GM23338 (cell line): ENCODE measurements at regions not wholly inside any gene's neighbourhood (a gene's known extent, or its start where the extent isn't known, plus 50 kb on each side); places are given as distances from the start of the nearest gene placed in this dataset.

Experiments
- ATAC-seq: fragments of 200-7000 bp; cut with Tn5 transposase; 3 replicates; pipeline ENCODE4 v1.9.1; 2020
- DNase-seq: peaks from one replicate; pipeline ENCODE4 v3.0.0-alpha.2; 2015; ENCODE audit warnings: low spot score
- H2AFZ ChIP-seq: fragments of 200-600 bp; sonication (generic); 2 replicates; pipeline ENCODE4 v1.8.0; 2016; ENCODE audit warnings: antibody characterized with exemption, mild to moderate bottlenecking, moderate library complexity
- H3F3A ChIP-seq: fragments of 200-600 bp; sonication (generic); replicated peaks from 2 replicates; pipeline ENCODE4 v1.8.0; 2017; ENCODE audit warnings: antibody characterized with exemption, mixed run types, low read depth
- H3K27ac ChIP-seq: fragments of 200-600 bp; sonication (generic); 2 replicates; pipeline ENCODE4 v1.6.1; 2016; ENCODE audit warnings: low read depth
- H3K27me3 ChIP-seq: fragments of 200-600 bp; sonication (generic); 2 replicates; pipeline ENCODE4 v1.8.0; 2016; ENCODE audit warnings: mild to moderate bottlenecking, mixed run types, moderate library complexity; ENCODE audit not compliant: insufficient read depth
- H3K36me3 ChIP-seq: fragments of 200-600 bp; sonication (generic); 2 replicates; pipeline ENCODE4 v1.8.0; 2016; ENCODE audit warnings: mild to moderate bottlenecking; ENCODE audit not compliant: insufficient read depth
- H3K4me1 ChIP-seq: fragments of 200-600 bp; sonication (generic); 2 replicates; pipeline ENCODE4 v1.8.0; 2016; ENCODE audit warnings: mild to moderate bottlenecking, moderate library complexity; ENCODE audit not compliant: insufficient read depth
- H3K4me2 ChIP-seq: fragments of 200-600 bp; sonication (generic); 2 replicates; pipeline ENCODE4 v1.7.1; 2017; ENCODE audit warnings: mixed run types
- H3K4me3 ChIP-seq: fragments of 200-600 bp; sonication (generic); 2 replicates; pipeline ENCODE4 v1.6.1; 2016; ENCODE audit warnings: mixed run types
- H3K79me2 ChIP-seq: fragments of 200-600 bp; sonication (generic); replicated peaks from 2 replicates; pipeline ENCODE4 v1.8.0; 2017; ENCODE audit warnings: mild to moderate bottlenecking; ENCODE audit not compliant: insufficient read depth
- H3K9me2 ChIP-seq: fragments of 200-600 bp; sonication (generic); 2 replicates; pipeline ENCODE4 v1.8.0; 2017; ENCODE audit not compliant: insufficient read depth
- H4K20me1 ChIP-seq: fragments of 200-600 bp; sonication (generic); replicated peaks from 2 replicates; pipeline ENCODE4 v1.8.0; 2017; ENCODE audit warnings: mild to moderate bottlenecking; ENCODE audit not compliant: insufficient read depth
- H3K27ac Mint-ChIP-seq: 2 replicates; pipeline ENCODE4 v1.8.0; 2020; ENCODE audit warnings: inconsistent platforms, mild to moderate bottlenecking, moderate library complexity, mixed read lengths
- H3K27me3 Mint-ChIP-seq: 3 replicates; pipeline ENCODE4 v1.8.0; 2022; ENCODE audit warnings: low read depth, mild to moderate bottlenecking, moderate library complexity, mixed read lengths, inconsistent platforms; ENCODE audit not compliant: insufficient read depth, poor library complexity
- H3K36me3 Mint-ChIP-seq: 3 replicates; pipeline ENCODE4 v1.8.0; 2021; ENCODE audit warnings: low read depth, mild to moderate bottlenecking, inconsistent platforms, moderate library complexity, mixed read lengths
- H3K4me1 Mint-ChIP-seq: 3 replicates; pipeline ENCODE4 v1.8.0; 2020; ENCODE audit warnings: mild to moderate bottlenecking, inconsistent platforms, mixed read lengths
- H3K4me3 Mint-ChIP-seq: 3 replicates; pipeline ENCODE4 v1.8.0; 2021; ENCODE audit warnings: moderate library complexity, mild to moderate bottlenecking, inconsistent platforms, mixed read lengths
- H3K9me3 Mint-ChIP-seq: 3 replicates; pipeline ENCODE4 v1.8.0; 2020; ENCODE audit warnings: moderate library complexity, mild to moderate bottlenecking, inconsistent platforms, mixed read lengths
- CREB1 ChIP-seq: fragments of 250-450 bp; sonication (Bioruptor Pico); IDR thresholded peaks from 2 replicates; pipeline ENCODE4 v1.5.0; 2020; ENCODE audit warnings: low read depth, mild to moderate bottlenecking, moderate library complexity
- EZH2 ChIP-seq: fragments of 200-600 bp; sonication (generic); IDR thresholded peaks from one replicate; pipeline ENCODE4 v1.8.0; 2017; ENCODE audit warnings: antibody characterized with exemption, mild to moderate bottlenecking, low read depth; ENCODE audit not compliant: unreplicated experiment
- EZH2phosphoT487 ChIP-seq: fragments of 200-600 bp; sonication (generic); IDR thresholded peaks from one replicate; pipeline ENCODE4 v1.8.1; 2018; ENCODE audit warnings: antibody characterized with exemption; ENCODE audit not compliant: unreplicated experiment
- STAT1 ChIP-seq: IDR thresholded peaks from one replicate; pipeline ENCODE4 v1.6.1; 2016; ENCODE audit warnings: antibody characterized with exemption; ENCODE audit not compliant: unreplicated experiment
- TF ChIP-seq, protein P1 (sequence below): fragments of 250-450 bp; sonication (Bioruptor Pico); IDR thresholded peaks from 2 replicates; pipeline ENCODE4 v1.5.0; 2020; ENCODE audit warnings: mild to moderate bottlenecking, moderate library complexity
- TF ChIP-seq, protein P2 (sequence below), 2 experiments: fragments of 200-600 bp in 1 of 2; sonication (generic) in 1 of 2; conservative IDR thresholded peaks; 2 replicates each; pipeline versions ENCODE4 v1.5.1 to v1.6.1; 2016 to 2017; ENCODE audit warnings: antibody characterized with exemption in 2 of 2, low read depth in 2 of 2, mild to moderate bottlenecking in 2 of 2, moderate library complexity in 1 of 2
- TF ChIP-seq, protein P3 (sequence below): IDR thresholded peaks from 2 replicates; pipeline ENCODE4 v1.6.1; 2016; ENCODE audit warnings: antibody characterized with exemption

DNA sequence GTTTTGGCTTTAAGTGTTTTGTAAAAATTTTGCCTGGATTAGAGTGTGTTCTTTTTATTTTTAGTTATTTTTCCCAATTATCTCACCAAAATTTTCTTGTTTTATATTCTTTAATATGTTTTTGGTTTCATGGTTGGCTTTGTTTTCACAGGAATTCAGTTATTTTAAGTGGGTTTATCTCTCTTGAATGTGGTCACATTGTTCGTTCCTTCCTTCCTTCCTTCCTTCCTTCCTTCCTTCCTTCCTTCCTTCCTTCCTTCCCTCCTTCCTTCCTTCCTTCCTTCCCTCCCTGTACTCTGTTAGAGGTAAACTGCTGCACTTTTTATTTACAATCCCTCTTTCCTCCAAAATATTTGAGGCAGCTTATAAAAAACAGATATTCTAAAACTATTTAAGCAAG is 672.9 kb upstream of the CITED2 start:
- Mint-ChIP-seq H3K36me3 (no peaks in the 10 kb centered on the region), H3K9me3 (no peaks in the 10 kb centered on the region), H3K27ac (peak overlapping the region; percentile 74; the same call in 1 of the 2 replicates), H3K27me3 (no peaks in the 10 kb centered on the region), H3K4me1 (peaks cover 31% of the 10 kb centered on the region), H3K4me3 (no peak overlapping the region)
- Histone ChIP-seq H3K4me2 (no peak overlapping the region), H2AFZ (no peak overlapping the region), H3K9me2 (no peaks in the 10 kb centered on the region), H3K4me3 (no peak overlapping the region), H3K79me2 (no peaks in the 10 kb centered on the region), H4K20me1 (no peaks in the 10 kb centered on the region), H3K27ac (no peak overlapping the region), H3K4me1 (peaks cover 28% of the 10 kb centered on the region), H3F3A (no peaks in the 10 kb centered on the region), H3K27me3 (no peaks in the 10 kb centered on the region), H3K36me3 (no peaks in the 10 kb centered on the region)
- ATAC-seq (no peak), DNase-seq (no peak)
- TF ChIP-seq EZH2phosphoT487 (no peak), EZH2 (no peak), STAT1 (no peak), CREB1 (CRISPR knock-in tag) (no peak)
- TF ChIP-seq, protein P1, sequence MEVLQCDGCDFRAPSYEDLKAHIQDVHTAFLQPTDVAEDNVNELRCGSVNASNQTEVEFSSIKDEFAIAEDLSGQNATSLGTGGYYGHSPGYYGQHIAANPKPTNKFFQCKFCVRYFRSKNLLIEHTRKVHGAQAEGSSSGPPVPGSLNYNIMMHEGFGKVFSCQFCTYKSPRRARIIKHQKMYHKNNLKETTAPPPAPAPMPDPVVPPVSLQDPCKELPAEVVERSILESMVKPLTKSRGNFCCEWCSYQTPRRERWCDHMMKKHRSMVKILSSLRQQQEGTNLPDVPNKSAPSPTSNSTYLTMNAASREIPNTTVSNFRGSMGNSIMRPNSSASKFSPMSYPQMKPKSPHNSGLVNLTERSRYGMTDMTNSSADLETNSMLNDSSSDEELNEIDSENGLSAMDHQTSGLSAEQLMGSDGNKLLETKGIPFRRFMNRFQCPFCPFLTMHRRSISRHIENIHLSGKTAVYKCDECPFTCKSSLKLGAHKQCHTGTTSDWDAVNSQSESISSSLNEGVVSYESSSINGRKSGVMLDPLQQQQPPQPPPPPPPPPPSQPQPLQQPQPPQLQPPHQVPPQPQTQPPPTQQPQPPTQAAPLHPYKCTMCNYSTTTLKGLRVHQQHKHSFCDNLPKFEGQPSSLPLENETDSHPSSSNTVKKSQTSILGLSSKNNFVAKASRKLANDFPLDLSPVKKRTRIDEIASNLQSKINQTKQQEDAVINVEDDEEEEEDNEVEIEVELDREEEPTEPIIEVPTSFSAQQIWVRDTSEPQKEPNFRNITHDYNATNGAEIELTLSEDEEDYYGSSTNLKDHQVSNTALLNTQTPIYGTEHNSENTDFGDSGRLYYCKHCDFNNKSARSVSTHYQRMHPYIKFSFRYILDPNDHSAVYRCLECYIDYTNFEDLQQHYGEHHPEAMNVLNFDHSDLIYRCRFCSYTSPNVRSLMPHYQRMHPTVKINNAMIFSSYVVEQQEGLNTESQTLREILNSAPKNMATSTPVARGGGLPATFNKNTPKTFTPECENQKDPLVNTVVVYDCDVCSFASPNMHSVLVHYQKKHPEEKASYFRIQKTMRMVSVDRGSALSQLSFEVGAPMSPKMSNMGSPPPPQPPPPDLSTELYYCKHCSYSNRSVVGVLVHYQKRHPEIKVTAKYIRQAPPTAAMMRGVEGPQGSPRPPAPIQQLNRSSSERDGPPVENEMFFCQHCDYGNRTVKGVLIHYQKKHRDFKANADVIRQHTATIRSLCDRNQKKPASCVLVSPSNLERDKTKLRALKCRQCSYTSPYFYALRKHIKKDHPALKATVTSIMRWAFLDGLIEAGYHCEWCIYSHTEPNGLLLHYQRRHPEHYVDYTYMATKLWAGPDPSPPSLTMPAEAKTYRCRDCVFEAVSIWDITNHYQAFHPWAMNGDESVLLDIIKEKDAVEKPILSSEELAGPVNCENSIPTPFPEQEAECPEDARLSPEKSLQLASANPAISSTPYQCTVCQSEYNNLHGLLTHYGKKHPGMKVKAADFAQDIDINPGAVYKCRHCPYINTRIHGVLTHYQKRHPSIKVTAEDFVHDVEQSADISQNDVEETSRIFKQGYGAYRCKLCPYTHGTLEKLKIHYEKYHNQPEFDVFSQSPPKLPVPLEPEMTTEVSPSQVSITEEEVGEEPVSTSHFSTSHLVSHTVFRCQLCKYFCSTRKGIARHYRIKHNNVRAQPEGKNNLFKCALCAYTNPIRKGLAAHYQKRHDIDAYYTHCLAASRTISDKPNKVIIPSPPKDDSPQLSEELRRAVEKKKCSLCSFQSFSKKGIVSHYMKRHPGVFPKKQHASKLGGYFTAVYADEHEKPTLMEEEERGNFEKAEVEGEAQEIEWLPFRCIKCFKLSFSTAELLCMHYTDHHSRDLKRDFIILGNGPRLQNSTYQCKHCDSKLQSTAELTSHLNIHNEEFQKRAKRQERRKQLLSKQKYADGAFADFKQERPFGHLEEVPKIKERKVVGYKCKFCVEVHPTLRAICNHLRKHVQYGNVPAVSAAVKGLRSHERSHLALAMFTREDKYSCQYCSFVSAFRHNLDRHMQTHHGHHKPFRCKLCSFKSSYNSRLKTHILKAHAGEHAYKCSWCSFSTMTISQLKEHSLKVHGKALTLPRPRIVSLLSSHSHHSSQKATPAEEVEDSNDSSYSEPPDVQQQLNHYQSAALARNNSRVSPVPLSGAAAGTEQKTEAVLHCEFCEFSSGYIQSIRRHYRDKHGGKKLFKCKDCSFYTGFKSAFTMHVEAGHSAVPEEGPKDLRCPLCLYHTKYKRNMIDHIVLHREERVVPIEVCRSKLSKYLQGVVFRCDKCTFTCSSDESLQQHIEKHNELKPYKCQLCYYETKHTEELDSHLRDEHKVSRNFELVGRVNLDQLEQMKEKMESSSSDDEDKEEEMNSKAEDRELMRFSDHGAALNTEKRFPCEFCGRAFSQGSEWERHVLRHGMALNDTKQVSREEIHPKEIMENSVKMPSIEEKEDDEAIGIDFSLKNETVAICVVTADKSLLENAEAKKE, result no peak
- TF ChIP-seq, protein P2, sequence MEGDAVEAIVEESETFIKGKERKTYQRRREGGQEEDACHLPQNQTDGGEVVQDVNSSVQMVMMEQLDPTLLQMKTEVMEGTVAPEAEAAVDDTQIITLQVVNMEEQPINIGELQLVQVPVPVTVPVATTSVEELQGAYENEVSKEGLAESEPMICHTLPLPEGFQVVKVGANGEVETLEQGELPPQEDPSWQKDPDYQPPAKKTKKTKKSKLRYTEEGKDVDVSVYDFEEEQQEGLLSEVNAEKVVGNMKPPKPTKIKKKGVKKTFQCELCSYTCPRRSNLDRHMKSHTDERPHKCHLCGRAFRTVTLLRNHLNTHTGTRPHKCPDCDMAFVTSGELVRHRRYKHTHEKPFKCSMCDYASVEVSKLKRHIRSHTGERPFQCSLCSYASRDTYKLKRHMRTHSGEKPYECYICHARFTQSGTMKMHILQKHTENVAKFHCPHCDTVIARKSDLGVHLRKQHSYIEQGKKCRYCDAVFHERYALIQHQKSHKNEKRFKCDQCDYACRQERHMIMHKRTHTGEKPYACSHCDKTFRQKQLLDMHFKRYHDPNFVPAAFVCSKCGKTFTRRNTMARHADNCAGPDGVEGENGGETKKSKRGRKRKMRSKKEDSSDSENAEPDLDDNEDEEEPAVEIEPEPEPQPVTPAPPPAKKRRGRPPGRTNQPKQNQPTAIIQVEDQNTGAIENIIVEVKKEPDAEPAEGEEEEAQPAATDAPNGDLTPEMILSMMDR (conservative IDR thresholded peaks at IDR 0.05; ENCODE audit: low read depth in 2 of 2), result no peak
- TF ChIP-seq, protein P3, sequence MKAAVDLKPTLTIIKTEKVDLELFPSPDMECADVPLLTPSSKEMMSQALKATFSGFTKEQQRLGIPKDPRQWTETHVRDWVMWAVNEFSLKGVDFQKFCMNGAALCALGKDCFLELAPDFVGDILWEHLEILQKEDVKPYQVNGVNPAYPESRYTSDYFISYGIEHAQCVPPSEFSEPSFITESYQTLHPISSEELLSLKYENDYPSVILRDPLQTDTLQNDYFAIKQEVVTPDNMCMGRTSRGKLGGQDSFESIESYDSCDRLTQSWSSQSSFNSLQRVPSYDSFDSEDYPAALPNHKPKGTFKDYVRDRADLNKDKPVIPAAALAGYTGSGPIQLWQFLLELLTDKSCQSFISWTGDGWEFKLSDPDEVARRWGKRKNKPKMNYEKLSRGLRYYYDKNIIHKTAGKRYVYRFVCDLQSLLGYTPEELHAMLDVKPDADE, result no peak
